HK-2 (cell line): ENCODE measurements at regions not wholly inside any gene's neighbourhood (a gene's known extent, or its start where the extent isn't known, plus 50 kb on each side); places are given as distances from the start of the nearest gene placed in this dataset.
"Not testable (repeated sequence)": the region's sequence is repeated elsewhere in the genome, so short reads cannot be mapped to it uniquely, and the experiment has no call there.

Source experiments
- DNase-seq: peaks from one replicate; pipeline ENCODE4 v3.0.0-alpha.2; 2018; ENCODE audit not compliant: unreplicated experiment

DNA sequence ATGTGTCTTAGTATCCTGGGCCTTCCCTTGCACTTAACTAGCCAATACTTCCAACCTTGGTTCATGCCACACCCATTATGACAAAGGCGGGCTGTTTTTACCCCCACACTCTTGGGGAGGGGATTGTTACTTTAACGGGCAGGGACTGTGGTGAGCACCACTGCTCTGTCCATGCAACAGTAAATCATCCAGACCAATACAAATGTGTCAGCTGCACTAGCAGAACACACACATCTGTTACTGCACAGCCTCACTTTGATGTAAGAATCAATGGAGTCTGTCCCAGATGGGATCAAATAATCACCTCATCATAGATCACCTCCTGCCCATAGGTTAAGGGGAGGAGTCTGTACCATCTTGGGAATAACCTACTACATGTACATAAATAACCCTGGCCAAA, 58.1 kb downstream of the NPAP1 start:
- no peak for DNase-seq

GRCh38 chr15:24734396-24734795, 58.8 kb downstream of the NPAP1 start:
- no peak for DNase-seq

- no peak for DNase-seq
Measured at GRCh38 chr15:24745290-24745689, 69.7 kb downstream of the NPAP1 start.

- no peak for DNase-seq
Measured at GRCh38 chr15:24746094-24746493, 70.5 kb downstream of the NPAP1 start.

- DNase-seq: no peak
Measured at GRCh38 chr15:24747376-24747775, 71.8 kb downstream of the NPAP1 start.

DNA sequence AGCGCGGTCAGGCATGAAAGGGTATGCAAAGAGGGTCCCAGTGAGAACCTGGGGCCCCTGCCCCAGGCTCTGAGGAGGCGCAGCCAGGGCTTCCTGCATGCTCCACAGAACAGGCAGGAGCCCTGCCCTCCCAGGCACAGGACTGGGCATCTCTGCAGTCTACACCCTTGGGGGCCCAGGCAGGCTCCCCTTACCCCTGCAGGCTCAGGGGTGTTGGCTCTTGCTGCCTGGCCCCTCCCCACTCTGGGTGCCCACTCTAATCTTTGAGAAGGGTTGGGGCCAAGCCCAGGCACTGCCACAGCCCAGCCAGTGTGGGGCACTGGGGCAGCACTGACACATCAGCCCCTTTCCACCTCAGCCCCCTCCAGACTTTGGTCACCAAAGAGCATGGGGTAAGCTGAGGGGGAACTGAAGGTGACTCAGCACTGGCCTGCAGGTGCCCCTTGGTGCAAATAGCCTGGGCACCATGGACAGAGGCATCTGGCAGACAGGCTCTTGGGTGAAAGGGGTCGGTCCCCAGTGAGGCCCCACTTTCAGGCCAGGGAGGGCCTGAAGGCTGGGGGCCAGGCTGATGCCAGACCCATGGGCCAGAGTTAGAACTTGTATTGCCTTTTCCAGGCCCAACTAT, 73.4 kb downstream of the NPAP1 start:
- no peak for DNase-seq

DNA sequence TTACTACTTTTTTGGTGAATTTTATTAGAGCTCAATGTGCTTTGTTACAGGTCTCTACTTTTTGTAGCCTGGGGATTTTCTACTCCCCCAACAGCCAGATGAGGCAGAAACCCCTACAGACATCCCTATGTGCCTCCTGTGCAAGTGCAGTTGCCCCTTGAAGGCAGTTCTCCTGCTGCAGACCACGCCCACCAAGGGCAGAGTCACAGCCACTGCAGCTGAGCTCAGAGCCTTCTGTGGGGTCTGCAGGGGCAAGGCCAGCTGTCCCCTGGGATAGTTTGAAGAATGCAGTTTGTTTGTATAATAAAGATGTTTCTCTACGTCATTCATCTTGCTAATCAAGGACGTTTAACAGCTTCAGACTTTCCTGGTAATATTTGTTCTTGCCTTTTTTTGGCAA, 76.8 kb downstream of the NPAP1 start:
- no peak for DNase-seq

DNA sequence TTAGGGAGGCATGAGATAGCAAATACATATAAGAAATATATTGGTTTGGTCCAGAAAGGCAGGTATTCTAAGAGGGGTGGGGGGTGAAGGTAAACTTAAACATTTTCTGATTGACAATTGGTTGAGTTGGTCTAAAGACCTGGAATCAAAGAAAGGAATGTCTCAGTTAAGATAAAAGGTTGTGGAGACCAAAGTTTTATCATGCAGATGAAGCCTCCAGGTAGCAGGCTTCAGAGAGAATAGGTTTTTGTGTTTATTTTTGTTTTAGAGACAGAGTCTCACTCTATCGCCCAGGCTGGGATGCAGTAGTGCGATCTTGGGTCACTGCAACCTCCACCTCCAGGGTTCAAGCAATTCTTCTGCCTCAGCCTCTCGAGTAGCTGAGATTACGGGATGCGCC, 80.5 kb downstream of the NPAP1 start:
- DNase-seq: no peak

DNA sequence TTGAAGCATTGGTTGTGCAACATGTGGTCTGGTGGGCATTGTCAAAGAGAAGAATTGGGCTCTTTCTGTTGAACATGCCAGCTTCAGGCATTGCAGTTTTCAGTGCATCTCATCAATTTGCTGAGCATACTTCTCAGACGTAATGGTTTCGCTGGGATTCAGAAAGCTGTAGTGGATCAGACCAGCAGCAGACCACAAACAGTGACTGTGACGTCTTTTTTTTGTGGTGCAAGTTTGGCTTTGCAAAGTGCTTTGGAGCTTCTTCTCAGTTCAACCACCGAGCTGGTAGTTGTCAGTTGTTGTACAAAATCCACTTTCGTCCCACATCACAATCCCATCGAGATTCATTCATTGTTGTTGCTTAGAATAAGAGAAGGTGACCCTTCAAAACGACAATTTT, 84.5 kb downstream of the NPAP1 start:
- DNase-seq: no peak

DNA sequence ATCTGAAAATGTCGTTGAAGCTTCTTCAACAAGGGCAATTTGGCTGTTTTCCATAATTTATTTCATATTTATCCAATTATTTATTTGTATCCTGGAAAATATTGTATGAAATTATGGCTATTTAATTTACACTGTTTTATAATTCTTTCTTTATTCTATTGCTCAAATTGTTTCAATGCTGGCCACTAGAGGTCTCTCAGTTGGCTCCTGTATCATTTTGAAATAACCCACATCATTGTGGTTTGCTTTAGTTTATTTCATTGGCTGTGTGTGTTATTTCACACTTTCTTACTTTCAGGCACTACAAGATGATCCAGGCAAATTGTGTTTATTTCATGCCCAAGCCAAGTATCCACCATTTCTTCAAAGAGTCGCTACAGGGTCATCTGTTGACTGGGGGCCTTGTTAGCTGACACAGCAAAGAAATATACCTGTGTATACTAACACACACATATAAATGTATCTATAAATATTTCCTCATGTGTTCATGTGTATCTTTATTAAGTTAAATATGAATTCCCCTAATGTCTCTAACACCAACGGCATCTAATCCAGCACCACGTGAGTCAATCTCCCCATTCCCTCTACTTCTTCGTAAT, 86.2 kb downstream of the NPAP1 start:
- no peak for DNase-seq

GRCh38 chr15:24763891-24764290, 88.3 kb downstream of the NPAP1 start:
- no peak for DNase-seq

DNA sequence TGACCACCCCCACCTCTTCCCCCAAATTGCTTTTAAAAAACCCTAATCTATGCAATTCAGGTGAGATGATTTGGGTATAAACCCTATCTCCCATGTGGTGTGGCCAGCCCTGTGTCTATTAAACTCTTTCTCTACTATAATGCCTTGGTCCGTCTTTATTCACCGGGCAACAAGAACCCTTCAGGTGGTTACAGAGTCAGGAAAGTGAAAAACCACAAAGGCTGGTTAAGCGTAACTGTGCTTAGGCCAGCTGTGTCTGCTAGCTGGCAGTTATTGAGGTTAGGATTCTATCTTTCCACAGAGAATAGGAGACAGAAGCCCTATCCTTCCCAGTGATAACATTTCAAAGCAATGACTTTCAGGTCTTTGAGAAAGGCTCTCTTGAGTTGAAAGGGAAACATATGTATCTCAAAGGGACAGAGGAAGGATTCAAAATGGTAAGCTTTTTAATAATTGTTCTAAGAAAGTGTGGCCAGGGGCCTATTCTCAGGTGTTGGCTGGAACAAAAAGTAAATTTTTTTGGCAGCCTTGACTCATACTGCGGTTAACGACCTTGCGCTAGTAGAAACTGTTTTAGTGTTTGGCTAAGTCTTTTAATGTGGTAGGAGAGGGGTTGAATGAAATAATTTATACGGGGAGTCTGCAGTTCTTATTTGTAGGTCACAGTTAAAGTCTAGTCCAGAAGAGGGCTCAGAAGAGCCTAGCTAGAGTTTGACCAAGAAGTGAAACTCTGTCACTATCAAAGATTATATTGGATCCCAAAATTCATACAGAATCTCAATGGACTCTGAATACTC, 89.0 kb downstream of the NPAP1 start:
- DNase-seq: no peak

- no peak for DNase-seq
Measured at GRCh38 chr15:24766511-24767133, 91.0 kb downstream of the NPAP1 start.

DNA sequence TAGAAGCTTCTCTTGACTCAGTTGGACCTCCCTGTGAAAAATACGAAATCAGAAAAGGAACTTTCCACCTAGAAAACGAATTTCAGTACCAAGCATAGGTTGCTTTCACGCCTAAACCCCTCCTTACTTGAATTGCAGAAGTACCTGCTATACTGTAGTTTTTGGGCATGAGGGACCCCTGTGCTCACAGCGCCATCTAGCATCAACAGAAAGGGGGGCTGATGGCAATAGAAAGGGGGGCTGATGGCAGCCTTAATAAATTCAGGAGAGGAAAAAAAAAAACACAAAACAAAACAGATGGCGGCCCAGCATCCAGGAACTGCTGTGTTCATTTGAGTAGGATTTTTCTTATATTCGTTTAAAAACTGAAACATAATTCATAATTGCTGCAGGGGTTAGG, 96.7 kb downstream of the NPAP1 start:
- DNase-seq: no peak

DNA sequence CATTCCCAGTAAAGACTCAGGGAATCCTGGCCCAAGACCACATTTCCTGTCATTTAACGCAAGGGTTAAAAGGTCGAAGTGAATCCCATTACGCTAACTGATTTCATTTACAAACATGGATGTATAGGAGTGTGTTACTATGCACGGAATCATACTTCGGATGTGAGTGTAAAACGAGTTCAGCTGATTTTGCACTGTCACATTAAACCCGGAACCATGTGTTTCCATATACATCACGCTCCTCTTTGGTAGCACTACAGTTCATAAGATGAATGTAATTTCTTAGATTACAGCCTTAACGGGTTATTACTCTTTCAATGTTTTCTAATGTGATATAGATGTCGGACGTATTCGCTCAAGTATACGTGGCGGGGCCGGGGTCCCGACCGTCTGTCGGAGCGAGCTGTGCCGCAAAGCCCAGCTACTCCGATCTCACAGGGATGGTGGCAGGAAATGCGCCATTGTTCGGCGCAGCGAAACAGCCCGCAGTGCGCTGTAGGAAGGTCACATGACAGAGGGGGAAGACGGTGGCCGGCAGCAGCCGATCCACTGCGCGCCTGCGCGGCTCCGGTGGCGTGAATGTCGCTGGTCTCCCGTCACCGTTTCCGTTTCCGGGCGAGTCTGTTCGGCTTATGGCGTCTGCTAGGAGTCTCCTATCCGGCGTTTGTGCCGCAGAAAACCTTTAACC, 97.3 kb downstream of the NPAP1 start:
- peak; percentile 60 for DNase-seq

DNA sequence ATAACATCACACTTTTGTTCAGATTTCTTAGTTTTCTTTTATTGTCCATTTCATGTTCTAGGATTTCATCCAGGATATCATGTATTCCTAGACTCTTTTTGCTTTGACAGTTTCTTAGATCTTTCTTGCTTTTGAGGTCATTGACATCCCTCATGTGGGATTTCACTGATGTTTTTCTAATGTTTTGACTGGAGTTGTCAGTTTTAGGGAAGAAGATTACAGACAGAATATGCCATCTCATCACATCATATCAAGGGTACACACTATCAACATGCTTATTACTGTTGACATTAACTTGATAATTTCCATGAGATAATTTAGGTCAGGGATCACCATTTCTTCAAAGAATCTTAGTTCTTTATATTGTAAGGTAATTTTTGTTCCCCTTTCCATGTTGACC, 101.7 kb downstream of the NPAP1 start:
- no peak for DNase-seq

DNA sequence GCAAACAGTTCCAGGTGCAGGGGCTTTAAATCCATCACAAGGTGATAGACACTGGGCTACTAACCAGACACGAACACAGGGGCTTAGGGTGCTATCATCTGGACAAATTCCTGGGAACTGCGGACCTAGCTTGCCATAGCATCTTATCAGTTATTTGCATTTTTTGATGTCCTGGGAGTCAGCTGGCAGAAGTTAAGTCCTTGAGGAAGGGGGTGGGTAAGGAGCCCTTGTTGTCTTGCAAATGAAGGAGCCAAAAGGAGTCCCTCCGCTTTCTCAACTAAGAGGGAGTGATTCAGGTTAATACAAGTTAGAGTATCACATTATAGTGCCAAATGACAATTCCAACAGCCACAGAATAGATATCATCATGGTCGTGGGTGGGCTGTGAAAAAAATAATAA, 108.9 kb downstream of the NPAP1 start:
- no peak for DNase-seq

DNA sequence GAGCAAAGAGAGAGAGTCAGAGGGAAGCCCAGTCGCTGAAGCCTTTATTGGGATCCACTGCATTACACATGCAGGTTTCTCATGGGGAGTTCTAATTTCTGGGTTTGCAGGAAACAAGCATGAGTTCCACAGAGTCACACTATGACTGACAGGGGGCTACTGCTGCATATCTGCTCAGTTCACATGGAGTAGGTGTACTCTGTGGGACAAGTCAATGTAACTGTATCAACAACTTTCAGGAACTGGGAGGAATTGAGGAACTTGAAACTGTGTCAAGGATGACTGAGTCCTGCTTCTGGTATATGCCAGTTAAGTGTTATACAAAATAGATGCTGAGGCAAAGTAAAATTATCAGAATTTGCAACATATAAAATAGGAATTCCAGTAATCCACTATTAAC, 110.8 kb downstream of the NPAP1 start:
- no peak for DNase-seq

DNA sequence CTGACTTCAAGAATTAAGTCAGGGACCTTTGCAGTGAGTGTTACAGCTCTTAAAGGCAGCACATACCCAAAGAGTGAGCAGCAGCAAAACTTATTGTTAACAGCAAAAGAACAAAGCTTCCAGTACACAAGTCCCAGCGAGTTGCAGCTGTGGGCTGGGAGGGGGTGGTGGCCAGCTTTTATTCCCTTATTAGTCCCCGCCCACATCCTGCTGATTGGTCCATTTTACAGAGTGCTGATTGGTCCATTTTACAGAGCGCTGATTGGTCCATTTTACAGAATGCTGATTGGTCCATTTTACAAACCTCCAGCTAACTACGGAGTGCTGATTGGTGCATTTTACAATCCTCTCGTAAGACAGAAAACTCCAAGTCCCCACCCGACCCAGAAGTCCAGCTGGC, 127.0 kb downstream of the NPAP1 start:
- not testable (repeated sequence) for DNase-seq

DNA sequence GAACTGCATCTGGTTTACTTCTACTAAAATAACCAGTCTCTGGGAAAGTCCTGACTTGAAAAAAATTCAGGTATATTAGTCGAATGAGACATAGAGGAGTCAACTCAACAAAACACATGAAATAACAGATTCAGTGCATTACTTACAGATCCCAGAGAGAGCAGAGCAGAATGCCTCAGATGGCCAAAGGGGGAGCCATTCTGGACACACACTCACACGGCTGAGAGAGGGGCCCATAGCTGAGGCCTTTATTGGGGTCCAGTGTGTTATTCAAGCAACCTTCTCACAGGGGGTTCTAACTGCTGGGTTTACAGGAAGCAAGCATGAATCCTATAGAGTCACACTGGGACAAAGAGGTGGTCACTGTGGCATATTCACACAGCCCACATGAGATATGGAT, 135.1 kb upstream of the SNRPN start:
- no peak for DNase-seq

GRCh38 chr15:24823473-24823872, 131.3 kb upstream of the SNRPN start:
- peak; percentile 5 for DNase-seq

- DNase-seq: no peak
Measured at GRCh38 chr15:24832282-24832681, 122.5 kb upstream of the SNRPN start.
